ENCODE measurements at regions not wholly inside any gene's neighbourhood (a gene's known extent, or its start where the extent isn't known, plus 50 kb on each side); places are given as distances from the start of the nearest gene placed in this dataset.

GRCh38 chr2:16161085-16161565 lies 220.8 kb downstream of the MYCN start:
- TF ChIP-seq CTCF (IDR thresholded peaks at IDR 0.05 in 8 of 11, conservative IDR thresholded peaks at IDR 0.05 in 3 of 11) = no peak
- TF ChIP-seq POLR2AphosphoS5 (IDR thresholded peaks at IDR 0.05) = no peak
